GM23338 (cell line): ENCODE measurements at regions not wholly inside any gene's neighbourhood (a gene's known extent, or its start where the extent isn't known, plus 50 kb on each side); places are given as distances from the start of the nearest gene placed in this dataset.

Experiments used
- ATAC-seq: fragments of 200-7000 bp; cut with Tn5 transposase; 3 replicates; pipeline ENCODE4 v1.9.1; 2020
- DNase-seq: peaks from one replicate; pipeline ENCODE4 v3.0.0-alpha.2; 2015; ENCODE audit warnings: low spot score
- H2AFZ ChIP-seq: fragments of 200-600 bp; sonication (generic); 2 replicates; pipeline ENCODE4 v1.8.0; 2016; ENCODE audit warnings: antibody characterized with exemption, mild to moderate bottlenecking, moderate library complexity
- H3F3A ChIP-seq: fragments of 200-600 bp; sonication (generic); replicated peaks from 2 replicates; pipeline ENCODE4 v1.8.0; 2017; ENCODE audit warnings: antibody characterized with exemption, mixed run types, low read depth
- H3K27ac ChIP-seq: fragments of 200-600 bp; sonication (generic); 2 replicates; pipeline ENCODE4 v1.6.1; 2016; ENCODE audit warnings: low read depth
- H3K27me3 ChIP-seq: fragments of 200-600 bp; sonication (generic); 2 replicates; pipeline ENCODE4 v1.8.0; 2016; ENCODE audit warnings: mild to moderate bottlenecking, mixed run types, moderate library complexity; ENCODE audit not compliant: insufficient read depth
- H3K36me3 ChIP-seq: fragments of 200-600 bp; sonication (generic); 2 replicates; pipeline ENCODE4 v1.8.0; 2016; ENCODE audit warnings: mild to moderate bottlenecking; ENCODE audit not compliant: insufficient read depth
- H3K4me1 ChIP-seq: fragments of 200-600 bp; sonication (generic); 2 replicates; pipeline ENCODE4 v1.8.0; 2016; ENCODE audit warnings: mild to moderate bottlenecking, moderate library complexity; ENCODE audit not compliant: insufficient read depth
- H3K4me2 ChIP-seq: fragments of 200-600 bp; sonication (generic); 2 replicates; pipeline ENCODE4 v1.7.1; 2017; ENCODE audit warnings: mixed run types
- H3K4me3 ChIP-seq: fragments of 200-600 bp; sonication (generic); 2 replicates; pipeline ENCODE4 v1.6.1; 2016; ENCODE audit warnings: mixed run types
- H3K79me2 ChIP-seq: fragments of 200-600 bp; sonication (generic); replicated peaks from 2 replicates; pipeline ENCODE4 v1.8.0; 2017; ENCODE audit warnings: mild to moderate bottlenecking; ENCODE audit not compliant: insufficient read depth
- H3K9me2 ChIP-seq: fragments of 200-600 bp; sonication (generic); 2 replicates; pipeline ENCODE4 v1.8.0; 2017; ENCODE audit not compliant: insufficient read depth
- H4K20me1 ChIP-seq: fragments of 200-600 bp; sonication (generic); replicated peaks from 2 replicates; pipeline ENCODE4 v1.8.0; 2017; ENCODE audit warnings: mild to moderate bottlenecking; ENCODE audit not compliant: insufficient read depth
- H3K27ac Mint-ChIP-seq: 2 replicates; pipeline ENCODE4 v1.8.0; 2020; ENCODE audit warnings: inconsistent platforms, mild to moderate bottlenecking, moderate library complexity, mixed read lengths
- H3K27me3 Mint-ChIP-seq: 3 replicates; pipeline ENCODE4 v1.8.0; 2022; ENCODE audit warnings: low read depth, mild to moderate bottlenecking, moderate library complexity, mixed read lengths, inconsistent platforms; ENCODE audit not compliant: insufficient read depth, poor library complexity
- H3K36me3 Mint-ChIP-seq: 3 replicates; pipeline ENCODE4 v1.8.0; 2021; ENCODE audit warnings: low read depth, mild to moderate bottlenecking, inconsistent platforms, moderate library complexity, mixed read lengths
- H3K4me1 Mint-ChIP-seq: 3 replicates; pipeline ENCODE4 v1.8.0; 2020; ENCODE audit warnings: mild to moderate bottlenecking, inconsistent platforms, mixed read lengths
- H3K4me3 Mint-ChIP-seq: 3 replicates; pipeline ENCODE4 v1.8.0; 2021; ENCODE audit warnings: moderate library complexity, mild to moderate bottlenecking, inconsistent platforms, mixed read lengths
- H3K9me3 Mint-ChIP-seq: 3 replicates; pipeline ENCODE4 v1.8.0; 2020; ENCODE audit warnings: moderate library complexity, mild to moderate bottlenecking, inconsistent platforms, mixed read lengths
- EZH2phosphoT487 ChIP-seq: fragments of 200-600 bp; sonication (generic); IDR thresholded peaks from one replicate; pipeline ENCODE4 v1.8.1; 2018; ENCODE audit warnings: antibody characterized with exemption; ENCODE audit not compliant: unreplicated experiment
- JUNB ChIP-seq: IDR thresholded peaks from one replicate; pipeline ENCODE4 v1.6.1; 2016; ENCODE audit warnings: antibody characterized with exemption; ENCODE audit not compliant: unreplicated experiment
- POLR2AphosphoS5 ChIP-seq: IDR thresholded peaks from 2 replicates; pipeline ENCODE4 v1.6.1; 2016; ENCODE audit warnings: antibody characterized with exemption, low read depth
- REST ChIP-seq: IDR thresholded peaks from one replicate; pipeline ENCODE4 v1.6.1; 2018; ENCODE audit warnings: antibody characterized with exemption; ENCODE audit not compliant: unreplicated experiment
- ZNF331 ChIP-seq: fragments of 250-450 bp; sonication (Bioruptor Pico); IDR thresholded peaks from 2 replicates; pipeline ENCODE4 v1.5.0; 2020; ENCODE audit warnings: low read depth, mild to moderate bottlenecking, moderate library complexity
- ZNF462 ChIP-seq: fragments of 250-450 bp; sonication (Bioruptor Pico); IDR thresholded peaks from 2 replicates; pipeline ENCODE4 v1.5.0; 2020; ENCODE audit warnings: mild to moderate bottlenecking, moderate library complexity

- TF ChIP-seq REST (no peak), EZH2phosphoT487 (no peak), ZNF331 (CRISPR knock-in tag) (no peak), JUNB (no peak), ZNF462 (no peak)
Observed at GRCh38 chr3:25964141-25964540, 174.3 kb downstream of the OXSM start (continued).

GRCh38 chr3:25967385-25967784 lies 177.5 kb downstream of the OXSM start:
- Histone ChIP-seq H3K4me3 (no peak overlapping the region), H3K4me1 (no peaks in the 10 kb centered on the region), H3F3A (no peaks in the 10 kb centered on the region), H3K79me2 (no peaks in the 10 kb centered on the region), H3K27me3 (no peaks in the 10 kb centered on the region), H3K4me2 (no peak overlapping the region), H2AFZ (no peak overlapping the region), H3K36me3 (no peaks in the 10 kb centered on the region), H4K20me1 (no peaks in the 10 kb centered on the region), H3K27ac (no peak overlapping the region), H3K9me2 (0 out of 2 replicates have a peak, but pooled peaks cover 2% of the 10 kb centered on the region)
- DNase-seq (no peak), ATAC-seq (no peak)
- no peaks in the 10 kb centered on the region for H3K27me3 Mint-ChIP-seq
- TF ChIP-seq ZNF462 (no peak), POLR2AphosphoS5 (no peak)
- H3K4me1 Mint-ChIP-seq: no peaks in the 10 kb centered on the region
- H3K4me3 Mint-ChIP-seq: no peak overlapping the region
- no peaks in the 10 kb centered on the region; the same call in 2 of the 3 replicates for H3K36me3 Mint-ChIP-seq
- no peak overlapping the region for H3K27ac Mint-ChIP-seq
- H3K9me3 Mint-ChIP-seq: peaks cover 2% of the 10 kb centered on the region; the same call in 2 of the 3 replicates
